EL (cell line): ENCODE measurements at regions not wholly inside any gene's neighbourhood (a gene's known extent, or its start where the extent isn't known, plus 50 kb on each side); places are given as distances from the start of the nearest gene placed in this dataset.
"Not testable (repeated sequence)": the region's sequence is repeated elsewhere in the genome, so short reads cannot be mapped to it uniquely, and the experiment has no call there.

Source experiments
- DNase-seq: peaks from one replicate; pipeline ENCODE4 v3.0.0-alpha.2; 2016

DNA sequence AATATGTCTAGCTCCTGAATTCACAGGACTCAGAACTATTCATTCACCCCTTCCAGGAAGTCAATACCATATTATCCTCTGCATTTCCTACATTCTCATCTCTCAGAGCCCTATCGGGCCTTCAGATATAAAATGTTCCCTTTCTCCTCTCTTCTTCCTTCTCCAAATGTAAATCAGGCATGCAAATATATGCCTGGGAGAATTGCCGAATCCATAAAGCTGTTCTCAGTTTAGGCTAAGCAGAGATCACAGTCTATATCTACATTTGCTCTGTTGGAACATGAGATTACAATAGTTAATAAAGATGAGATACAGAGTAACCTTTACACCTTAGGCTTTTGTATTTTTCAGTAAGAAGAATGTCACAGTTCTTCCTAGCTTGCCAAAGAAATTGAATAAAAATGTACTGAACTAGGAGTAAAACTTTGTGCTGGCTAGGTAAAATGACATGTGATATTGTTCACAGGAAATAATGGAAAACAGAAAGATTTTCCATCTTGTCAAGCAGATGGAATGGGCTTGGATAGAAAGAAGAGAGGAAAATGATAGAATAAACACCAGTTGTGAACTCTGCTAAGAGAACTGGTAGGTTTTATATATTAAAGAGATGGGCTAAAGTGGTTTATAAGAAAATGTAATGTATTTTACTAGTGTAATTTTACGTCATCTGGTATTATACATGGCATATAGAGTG is 161.5 kb downstream of the NRIP1 start:
- DNase-seq = no peak

DNA sequence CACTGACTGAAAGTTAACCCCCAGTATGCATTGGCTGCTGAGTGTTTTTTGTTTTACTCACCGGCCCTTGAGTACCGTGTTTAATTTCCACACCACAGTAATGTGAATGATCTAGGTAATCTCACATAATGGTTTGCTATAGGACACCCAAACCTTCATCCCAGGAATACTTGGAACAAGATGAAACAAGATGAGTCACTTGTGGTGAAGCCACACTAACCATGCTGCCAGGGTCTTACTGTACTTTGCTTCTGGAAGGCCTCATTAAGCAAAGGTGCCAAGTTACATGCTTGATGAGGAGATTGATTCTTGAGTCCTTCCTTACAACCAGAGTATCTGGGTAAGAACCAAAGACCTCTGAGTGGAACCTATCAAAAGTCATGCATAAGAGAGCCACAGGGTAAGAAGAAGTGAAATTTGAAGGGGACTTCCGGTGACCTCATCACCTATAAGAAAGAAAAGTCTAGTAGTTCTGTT is 163.3 kb downstream of the NRIP1 start:
- peak; percentile 61 for DNase-seq

DNA sequence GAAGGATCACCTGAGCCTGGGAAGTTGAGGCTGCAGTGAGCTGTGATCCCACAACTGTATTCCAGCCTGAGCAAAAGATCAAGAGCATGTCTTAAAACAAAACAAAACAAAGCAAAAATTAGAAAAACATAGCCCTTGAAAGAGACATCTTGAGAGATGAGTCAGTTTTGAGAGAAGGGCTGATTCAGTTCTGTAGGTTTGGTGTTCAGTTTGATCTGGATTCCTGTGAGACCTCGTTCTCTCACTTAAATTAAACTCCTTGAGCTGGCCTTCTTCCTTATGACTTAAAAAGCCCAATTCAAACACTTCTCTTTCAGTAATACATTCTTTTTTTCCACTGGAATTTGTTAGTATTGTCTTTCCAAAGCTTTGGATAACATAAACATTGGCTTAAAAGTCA is 164.2 kb downstream of the NRIP1 start:
- peak; percentile 45 for DNase-seq

DNA sequence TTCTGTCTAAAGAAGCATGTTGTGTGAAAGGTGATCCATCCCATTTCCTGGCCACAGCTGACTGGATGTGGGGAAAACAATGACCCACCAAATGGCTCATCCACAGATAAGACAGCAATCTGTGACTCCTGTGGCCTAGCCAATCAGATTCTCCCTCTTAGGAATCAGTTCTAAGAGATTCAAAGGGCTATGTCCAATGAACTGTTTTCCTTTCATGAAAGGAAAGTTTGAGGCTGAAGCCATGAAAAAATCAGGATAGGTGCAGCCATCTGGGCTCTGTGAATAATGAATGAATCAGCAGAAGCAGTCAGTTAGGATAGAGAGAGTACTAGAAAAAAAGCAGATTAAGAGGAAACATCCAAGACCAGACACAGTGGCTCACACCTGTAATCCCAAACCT is 164.7 kb downstream of the NRIP1 start:
- peak; percentile 43 for DNase-seq

DNA sequence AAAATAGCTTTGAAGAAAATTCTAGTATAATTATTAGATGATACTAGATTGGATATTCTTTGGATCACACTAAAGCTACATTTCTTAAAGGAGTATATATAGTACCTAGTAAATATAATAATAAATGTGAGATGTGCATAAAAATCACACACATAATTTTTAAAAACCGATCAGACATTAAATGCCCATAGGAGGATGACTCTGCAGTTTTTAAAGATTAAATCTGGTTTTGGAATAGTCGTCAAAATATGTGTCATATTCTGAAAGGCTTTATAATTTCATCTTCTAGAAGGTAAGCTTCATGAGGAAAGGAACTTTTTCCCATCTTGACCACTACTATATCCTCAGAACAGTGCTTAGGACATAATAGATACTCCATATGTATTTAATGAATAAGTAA is 169.0 kb downstream of the NRIP1 start:
- no peak for DNase-seq

DNA sequence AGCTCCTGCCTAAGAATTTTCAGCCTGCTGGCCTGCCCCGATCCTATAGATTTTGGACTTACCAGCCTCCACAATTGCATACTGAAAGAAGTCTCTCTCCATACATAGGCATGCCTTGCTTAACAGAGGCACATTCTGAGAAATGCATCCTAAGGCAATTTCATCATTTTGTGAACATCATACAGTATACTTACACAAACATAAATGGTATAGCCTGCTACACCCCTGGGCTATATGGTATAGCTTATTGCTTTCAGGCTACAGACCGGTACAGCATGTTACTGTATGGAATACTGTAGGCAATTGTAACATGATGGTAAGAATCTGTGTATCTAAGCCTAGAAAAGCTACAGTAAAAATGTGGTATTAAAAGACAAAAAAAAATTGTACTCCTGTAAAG is 174.7 kb downstream of the NRIP1 start:
- DNase-seq = no peak

DNA sequence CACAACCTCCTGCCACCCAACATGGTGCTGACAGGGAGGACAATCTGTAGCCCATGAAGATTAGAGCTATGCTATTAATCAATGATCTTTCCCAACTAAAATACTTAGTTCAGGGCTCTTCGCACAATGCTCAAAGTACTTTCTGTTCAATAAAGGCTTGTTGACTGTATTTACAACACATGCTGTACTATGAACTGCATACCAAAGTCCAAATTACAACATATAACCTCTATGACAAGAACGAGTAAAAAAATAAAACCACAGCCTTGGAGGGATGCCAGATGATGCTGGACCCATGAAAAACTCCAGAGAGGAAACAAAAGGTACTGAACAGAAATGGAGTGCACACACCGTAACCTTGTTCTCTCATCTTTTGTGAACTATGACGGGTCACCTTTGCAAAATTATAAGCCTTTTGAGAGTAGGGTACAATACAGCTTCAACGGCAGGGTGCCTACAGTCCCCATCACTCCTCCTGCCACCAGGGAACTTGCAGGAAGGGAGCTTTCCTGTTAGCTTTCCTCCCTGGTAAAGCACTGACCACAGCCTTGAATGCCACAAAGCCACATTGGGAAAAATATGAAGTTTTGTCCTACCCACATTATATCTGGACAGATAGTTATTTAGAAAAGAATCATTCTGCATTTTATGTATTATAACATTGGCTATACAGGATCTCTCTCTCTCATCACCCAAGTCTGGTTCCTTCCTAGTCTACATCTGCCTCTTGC is 175.6 kb downstream of the NRIP1 start:
- peak; percentile 76 for DNase-seq

DNA sequence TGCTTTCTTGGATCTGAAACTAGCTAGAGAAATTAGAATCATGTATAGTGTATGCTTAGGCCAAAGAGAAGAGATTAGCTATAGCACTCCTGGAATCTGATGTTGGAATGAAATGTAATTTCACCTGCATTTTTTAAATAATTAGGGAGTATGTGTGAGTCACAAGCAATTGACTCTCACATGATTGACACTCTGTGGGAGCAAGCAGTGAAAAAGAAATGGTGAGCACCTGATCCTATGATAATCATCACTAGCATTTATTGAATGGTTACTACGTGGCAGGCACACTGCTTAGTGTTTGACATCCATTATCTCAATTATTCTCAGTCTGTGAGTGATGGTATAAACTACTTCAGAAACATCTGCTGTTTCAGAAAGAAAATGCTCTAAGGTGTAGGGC is 176.6 kb downstream of the NRIP1 start:
- no peak for DNase-seq

DNA sequence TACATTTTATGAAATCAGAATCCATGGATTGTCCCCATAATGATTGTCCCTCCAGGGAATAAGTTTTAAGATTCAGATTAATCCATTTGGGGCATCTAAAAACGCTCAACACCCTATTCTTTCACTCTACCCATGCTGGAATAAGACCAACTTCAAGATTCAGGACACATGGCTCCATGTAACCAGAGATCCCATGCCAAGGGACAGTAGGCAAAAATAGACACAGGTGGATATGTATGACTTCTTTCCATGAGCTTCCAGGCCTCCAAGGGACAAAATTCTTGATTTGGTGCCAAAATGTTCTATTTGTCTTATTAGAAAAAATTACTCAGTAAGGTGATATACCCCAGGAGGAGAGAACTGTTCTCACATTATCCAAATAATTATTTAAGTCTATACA is 178.8 kb downstream of the NRIP1 start:
- no peak for DNase-seq

DNA sequence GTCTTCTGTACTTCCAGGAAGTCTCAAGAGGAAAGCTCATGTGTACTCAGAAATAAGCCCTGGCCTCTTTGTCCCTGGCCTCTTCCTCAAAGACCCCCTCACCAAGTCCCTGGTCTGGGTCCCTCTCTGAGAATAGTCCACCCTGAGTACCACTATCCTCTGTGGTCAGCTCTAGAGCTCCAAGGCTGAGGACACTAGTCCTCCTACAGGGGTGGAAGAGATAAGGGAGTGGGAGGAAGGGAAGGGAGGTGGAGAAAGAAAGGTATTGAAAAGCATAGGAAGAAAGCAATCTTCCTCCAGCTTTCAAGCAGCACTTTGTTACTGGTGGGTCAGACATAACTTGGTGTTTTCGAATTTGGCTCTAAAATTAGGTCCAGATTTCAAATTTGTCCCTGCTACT is 181.4 kb downstream of the NRIP1 start:
- DNase-seq = no peak

DNA sequence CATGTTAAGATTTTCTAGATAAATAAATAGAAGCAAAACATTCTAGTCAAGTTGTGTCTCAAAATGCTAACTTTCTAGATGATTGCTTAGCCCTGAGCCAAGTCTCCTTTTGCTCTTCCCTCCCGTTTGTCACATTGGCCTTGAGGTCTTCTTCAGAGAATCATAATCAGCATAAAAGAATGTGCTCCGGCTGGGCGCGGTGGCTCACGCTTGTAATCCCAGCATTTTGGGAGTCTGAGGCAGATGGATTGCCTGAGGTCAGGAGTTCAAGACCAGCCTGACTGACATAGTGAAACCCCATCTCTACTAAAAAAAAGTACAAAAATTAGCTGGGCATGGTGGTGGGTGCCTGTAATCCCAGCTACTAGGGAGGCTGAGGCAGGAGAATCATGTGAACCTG is 182.3 kb downstream of the NRIP1 start:
- DNase-seq = not testable (repeated sequence)

DNA sequence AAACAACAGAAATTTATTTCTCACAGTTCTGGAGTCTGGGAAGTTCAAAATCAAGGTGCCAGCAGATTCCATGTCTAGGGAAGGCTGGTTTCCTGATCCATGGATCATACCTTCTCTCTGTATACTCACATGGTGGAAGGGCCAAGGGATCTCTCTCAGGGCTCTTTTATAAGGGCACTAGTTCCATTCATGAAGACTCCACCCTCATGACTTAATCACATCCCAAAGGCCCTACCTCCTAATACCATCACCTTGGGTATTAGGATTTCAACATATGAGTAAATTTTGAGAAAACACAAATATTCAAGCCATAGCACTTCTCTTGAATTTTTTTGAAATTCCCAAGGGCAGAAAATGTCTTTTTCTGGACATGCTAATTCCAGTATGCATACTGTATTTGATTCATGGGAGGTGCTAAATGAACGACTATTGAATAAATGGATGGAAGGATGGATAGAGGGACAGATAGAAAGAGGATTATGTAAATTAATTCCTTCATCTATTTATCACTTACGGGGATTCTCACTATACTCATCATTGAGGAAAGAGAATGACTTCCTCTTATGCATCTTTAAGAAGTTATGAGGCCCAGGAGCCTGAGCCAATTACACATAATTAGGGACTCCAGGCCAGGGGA is 182.8 kb downstream of the NRIP1 start:
- no peak for DNase-seq

DNA sequence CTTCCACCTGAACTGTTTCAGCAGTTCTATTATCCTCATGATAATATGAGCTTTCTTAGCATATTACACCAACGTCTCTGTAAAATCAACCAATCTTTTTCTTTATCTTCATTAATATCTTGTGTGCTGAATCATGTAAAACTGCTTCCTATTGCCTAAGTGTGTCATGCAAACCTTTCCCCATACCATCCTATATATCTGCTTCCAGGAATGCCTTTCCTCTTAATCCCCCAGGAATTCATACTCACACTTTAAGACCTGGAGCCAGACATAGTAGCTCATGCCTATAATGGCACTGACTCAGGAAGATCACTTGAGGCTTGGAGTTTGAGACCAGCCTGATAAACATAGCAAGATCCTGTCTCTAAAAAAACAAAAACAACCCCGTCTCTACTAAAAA is 183.9 kb downstream of the NRIP1 start:
- peak; percentile 90 for DNase-seq

DNA sequence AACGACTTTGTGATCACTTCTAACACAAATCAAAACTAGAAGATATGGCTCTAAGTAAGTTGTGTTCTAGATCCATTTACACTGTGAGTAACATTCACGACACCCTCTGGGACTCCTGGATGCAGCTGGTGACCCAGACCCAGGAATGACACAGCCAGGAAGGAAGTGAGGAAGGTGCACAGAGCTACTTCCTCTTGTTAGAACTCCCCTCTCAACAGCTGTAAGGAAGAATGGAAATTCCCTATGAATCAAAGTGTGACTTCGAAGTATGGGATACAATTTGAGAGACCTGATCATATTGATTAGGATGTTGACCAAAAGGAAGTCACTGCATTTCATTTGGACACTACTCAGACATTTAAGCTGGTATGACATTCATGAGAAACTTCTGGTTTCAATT is 185.3 kb downstream of the NRIP1 start:
- DNase-seq = no peak

DNA sequence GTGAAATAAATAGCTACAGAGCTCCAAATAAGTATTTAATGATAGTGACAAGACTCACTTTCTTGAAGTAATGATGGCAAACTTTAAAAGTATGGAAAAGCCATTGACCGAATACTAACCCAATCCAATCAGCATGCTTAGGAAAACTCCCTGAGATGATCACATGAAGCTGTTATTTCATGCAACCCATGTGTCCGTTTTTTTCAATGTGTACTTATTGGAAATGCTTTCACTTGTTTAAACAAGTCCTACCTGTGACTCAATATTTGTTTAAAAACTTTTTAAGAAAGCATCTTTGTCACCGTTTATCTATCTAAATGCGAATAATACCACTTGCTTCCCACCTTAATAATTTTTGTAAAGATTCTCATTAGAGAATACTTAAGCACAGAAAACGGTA is 185.8 kb downstream of the NRIP1 start:
- DNase-seq = no peak

DNA sequence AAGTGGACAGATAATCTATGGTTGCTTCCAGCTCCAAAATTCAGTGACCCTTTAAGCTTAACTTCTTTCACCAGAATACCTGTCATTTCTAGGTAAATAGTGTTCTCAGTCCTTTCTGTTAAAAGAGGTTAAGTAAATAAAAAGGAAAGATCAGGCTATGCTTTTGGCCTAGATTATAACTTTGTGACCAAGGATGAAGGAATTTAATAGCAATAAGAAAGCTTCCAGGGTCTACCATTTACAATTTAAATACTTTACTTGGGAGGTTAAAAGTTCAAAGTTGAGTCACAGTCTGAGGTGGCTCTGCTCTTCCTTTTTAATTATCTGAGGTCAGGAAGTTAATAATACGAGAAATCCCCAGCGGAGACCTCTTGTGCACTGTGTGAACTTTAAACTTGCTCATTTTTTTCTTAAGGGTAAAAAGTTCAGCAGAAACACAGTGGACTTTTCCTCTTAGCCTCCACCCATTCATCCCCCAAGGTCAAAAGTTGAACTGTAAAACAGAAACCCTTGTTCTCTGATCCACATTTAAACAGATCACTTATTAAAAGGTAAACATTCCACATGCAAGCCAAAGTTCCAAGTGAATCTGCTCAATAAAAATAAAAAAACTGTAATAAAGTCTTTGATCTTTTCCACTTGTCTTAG is 187.1 kb downstream of the NRIP1 start:
- DNase-seq = peak; percentile 78

DNA sequence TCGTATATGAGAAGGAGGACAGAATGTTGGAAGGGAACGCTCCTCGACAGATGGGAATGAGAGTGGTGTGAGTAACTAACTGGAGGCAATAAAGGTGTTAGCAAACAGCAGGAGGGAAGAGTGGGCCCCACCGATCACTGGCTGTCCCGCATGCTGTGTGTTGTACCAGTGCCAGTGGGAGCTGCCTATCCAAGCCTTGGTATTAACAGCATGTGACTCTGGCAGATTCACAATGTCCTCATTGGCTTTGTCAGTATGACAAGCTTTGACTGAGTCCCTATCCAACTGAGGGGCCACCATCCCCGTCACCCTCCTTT is 188.3 kb downstream of the NRIP1 start:
- DNase-seq = no peak

DNA sequence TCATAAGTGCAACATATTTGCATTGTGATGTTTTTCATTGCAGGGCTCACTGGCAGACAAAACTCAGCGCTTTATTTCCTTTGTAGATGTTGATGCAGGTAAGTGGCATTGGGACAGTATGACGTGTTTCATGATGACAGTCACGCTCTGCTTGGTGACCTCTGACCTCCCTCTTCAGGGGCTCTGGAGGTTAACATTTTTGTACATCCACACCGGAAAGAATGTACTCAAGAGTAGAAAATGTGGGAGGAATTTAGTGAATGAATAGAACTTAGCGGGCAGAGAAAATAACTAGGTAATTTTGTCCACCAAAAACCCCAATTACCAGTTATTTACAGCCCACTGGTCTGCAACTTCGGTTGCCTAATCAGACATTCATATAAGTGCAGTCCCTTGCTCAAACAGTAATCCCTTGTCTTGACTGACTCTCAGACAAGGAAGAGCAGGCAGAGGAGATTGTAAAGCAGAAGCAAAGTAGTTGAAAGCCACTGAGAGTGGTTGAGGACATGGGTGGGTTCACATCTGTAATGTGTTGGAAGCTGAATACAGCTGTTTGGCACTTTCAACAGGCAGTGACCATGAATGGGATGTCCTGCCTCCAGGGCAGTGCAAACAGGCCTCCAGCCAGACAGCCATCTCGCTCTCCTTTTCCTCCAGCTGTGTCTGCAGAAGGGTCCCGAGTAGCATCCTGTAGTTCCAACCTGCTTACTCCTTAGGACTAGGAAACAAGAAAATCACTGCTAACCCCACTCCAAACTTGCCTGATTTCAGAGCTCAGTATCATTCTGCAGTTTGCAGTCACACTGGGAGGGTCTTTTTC is 188.9 kb downstream of the NRIP1 start:
- no peak for DNase-seq

DNA sequence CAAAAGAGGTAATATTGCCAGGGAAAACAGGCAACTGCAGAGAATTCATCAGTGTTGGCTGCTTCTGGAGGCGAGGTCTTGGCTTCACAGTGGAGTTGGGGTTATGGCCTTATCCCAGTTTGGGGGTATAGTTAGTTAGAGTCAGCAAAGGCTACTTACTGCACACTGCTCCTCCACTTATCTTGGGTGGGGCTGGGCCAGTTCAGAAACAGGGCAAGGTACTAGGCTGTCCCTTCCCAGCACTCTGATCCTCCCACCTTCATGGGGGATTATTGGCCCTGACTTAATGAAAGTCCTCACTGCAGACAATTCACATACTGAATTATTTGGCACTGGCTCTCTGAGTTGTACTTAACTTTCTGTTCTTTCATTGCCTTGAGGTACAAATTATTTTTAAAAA is 189.6 kb downstream of the NRIP1 start:
- DNase-seq = no peak

DNA sequence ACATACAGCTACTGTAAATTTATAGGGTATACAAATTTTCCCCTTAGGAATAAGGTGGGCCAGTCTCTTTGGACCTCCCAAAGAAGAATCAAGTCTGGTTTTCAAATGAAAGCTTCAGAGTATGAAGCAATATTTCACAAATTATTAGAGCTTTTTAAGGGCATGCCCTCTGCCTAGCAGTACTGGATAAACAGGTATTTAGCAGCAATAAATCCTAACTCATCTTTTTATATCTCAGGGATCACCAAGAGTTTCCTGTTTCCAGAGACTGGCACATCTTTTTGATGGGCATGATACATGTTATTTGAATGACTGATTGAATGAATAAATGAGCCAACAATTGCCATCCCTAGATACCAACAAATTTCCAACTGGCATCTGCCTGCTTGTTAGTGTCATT is 190.4 kb downstream of the NRIP1 start:
- no peak for DNase-seq

DNA sequence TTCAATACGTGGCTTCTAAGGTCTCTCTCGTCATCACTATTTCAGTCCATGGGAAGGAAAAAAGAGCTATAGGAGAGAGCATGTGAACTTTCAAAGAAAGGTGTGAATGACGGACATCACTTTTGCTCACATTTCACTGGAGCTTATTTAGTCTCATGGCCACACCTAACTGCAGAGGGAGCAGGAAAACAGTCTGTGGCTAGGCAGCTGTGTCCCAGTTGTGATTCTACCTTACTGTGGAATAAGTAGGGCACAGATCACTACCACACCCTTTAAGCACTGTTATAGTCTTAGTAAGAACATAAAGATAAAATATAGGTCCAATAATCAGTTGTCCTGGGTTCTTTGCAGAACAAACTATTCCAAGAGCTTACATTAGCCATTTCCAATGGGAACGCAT is 192.9 kb downstream of the NRIP1 start:
- no peak for DNase-seq

DNA sequence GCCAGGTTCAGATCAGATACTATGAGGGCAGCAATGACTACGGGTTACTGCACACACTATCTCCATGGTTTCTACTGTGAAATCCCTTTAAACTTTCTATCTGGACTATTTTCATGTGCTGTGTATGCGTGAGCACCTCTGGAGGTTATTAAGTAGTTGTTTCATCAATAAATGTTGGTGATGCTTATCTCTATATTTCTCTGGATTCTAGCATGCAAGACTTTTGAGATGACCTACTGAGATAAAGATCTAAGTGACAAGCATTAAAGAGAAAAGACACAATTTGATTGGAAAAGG is 194.0 kb downstream of the NRIP1 start:
- DNase-seq = no peak
